HG03280 (cell line): ENCODE measurements at regions not wholly inside any gene's neighbourhood (a gene's known extent, or its start where the extent isn't known, plus 50 kb on each side); places are given as distances from the start of the nearest gene placed in this dataset.
A peak's percentile ranks its signal among the peaks of the same experiment; 100 is the strongest.

Experiments used
- ATAC-seq: cut with Tn5 transposase; IDR thresholded peaks from one replicate; pipeline ENCODE4 v1.9.1; 2021; ENCODE audit warnings: mild to moderate bottlenecking, moderate library complexity; ENCODE audit not compliant: unreplicated experiment

DNA sequence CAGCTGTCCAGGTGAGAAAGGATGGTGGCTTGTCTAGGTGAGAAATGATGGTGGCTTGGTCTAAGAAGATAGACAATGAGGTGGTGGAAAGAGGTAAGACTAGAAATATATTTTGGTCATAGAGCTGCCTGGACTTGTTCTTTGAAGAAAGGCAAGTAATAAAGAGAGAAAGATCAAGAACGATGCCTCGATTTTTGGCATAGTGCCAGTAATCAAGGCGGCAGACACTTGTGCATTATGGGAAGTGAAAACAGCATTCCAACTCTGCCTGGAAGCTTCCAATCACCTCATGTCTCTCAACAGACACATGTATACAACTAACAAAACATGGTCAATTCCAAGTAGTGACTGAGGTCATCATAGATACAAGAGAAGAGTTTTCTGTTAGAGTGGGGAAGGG lies 423.8 kb upstream of the NRP1 start:
- ATAC-seq, result no peak

DNA sequence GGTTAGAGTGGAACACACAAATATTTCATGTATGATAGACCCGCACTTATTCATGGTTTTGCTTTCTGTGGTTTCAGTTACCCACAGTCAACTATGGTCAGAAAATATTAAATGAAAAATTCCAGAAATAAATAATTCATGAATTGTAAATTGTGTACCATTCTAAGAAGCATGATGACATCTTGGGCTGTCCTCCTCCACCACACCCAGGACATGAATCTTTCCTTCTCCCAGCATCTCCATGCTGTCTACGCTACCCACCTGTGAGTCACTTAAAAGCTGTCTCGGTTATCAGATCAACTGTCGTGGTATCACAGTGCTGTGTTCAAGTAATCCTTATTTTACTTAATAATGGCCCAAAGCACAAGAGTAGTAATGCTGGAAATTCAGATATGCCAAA lies 419.6 kb upstream of the NRP1 start:
- ATAC-seq, result no peak

DNA sequence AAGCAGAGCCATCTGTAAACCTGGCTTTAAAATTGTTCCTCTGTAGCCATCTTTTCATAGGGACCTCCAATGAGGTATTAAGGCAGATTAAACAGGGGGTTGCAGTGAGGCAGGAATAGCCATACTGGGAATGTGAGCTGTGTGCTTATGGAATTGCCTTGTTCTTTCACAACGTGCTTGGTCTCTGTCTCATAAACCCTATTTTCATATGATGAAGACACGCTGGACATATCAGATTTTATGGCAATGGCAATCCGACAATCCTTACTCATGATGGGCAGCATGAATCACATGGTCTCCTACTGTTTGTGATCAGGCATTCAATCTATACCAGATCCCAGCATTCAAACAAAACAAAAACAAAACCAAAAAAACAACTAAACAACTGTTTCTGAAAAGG lies 418.9 kb upstream of the NRP1 start:
- no peak for ATAC-seq

DNA sequence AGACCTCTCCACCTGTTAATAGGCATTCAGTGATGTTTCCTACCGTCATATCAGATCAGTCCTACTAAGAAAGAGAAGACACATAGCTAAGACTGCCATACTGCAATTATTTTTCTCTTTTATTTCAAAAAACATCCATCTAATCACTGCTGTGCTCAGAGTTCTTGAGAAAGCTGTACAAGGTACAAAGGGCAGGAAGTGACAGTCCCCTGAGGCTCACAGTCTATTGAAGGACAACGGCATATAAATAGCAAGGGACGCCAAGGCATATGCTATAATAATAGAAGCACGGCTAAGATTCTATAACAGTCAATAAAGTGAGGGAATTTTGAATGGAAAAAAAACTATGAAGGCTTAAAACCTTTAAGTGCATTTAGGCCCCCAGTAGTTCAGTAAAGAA lies 415.3 kb upstream of the NRP1 start:
- ATAC-seq, result no peak

DNA sequence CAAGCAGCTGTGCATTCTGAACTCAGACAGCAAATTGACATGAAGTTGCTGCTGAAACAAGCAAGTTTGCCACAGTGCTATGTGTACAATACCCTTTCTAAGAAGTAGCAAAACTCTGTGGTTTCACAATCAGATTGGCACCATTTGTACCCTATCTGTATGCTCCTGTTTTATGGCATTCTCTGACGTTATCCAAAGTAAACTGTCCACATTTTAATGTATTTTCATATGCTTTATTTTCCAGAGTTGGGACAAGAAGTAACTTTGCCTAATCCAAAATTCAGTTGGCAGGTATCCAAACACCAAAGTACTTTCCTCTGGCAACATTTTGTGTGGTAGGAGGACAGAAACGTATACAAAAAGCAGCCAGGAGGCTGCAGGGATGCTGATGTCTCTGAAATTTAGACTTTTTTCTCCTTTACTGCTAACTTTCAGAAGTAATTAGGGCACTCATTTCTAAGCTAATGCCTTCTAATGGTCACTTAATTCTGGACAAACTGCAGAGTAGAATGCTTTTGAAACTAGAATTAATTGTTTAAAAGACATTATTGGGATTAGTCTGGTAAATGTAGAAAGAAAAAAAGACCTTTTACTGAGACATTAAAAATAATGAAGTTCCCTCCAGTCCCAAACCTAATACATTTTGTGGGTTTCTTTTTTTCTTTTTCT lies 414.7 kb upstream of the NRP1 start:
- ATAC-seq, result no peak

DNA sequence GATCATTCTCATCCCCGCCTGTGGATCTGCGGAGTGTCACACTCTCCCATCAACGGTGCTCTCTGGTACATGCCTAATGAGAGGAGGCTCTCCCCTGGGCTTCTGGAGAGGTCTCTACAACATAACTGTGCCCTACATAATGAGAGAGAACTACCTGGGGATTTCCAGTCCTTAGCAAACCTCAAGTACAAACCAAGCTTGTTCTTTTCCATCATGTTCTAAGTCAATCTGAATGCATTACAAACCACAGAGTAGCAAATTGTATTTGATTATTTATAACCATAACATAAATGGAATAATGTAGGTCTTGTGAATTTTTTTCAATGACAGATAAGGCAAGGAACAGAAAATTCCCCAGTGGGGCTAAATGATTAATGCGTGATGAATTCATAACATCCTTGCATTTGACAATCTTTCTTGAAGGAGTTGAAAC lies 412.4 kb upstream of the NRP1 start:
- ATAC-seq, result no peak

DNA sequence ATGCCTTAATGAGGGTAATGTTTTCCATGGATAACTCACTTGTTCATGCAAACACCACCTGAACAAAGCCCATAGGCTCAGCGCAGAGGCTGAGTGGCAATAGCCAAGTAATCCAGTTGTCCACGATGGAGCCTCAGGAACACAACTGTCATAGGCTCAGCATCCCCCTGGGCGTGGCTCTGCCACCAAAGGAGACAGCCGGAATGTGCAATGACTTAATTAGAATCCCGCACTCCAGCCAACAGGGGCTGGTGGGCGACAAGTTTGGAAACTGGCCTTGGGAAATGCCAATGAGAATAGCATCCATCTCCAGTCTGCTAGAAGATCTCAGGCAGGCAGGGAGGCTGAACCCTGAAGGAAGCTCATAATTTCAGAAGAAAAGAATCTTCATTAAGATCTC lies 411.7 kb upstream of the NRP1 start:
- ATAC-seq, result no peak

DNA sequence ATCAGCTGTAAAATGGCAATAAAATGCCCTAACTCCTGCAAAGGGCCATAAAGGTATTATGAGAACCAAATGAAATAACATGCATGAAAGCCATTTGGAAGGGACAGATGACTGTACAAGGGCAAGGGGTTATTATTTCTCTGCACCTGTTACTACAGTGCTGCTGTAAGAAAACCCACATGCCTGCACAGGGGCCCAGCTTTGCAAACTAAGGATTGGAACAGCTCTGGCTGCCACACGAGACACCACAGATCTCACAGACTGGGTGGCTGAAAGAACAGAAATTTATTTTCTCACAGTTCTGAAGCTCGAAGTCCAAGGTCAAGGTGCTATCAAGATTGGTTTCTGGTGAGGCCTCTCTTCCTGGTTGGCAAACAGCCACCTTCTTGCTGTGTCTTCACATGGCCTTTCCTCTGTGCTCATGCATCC lies 409.0 kb upstream of the NRP1 start:
- peak; percentile 50 for ATAC-seq

DNA sequence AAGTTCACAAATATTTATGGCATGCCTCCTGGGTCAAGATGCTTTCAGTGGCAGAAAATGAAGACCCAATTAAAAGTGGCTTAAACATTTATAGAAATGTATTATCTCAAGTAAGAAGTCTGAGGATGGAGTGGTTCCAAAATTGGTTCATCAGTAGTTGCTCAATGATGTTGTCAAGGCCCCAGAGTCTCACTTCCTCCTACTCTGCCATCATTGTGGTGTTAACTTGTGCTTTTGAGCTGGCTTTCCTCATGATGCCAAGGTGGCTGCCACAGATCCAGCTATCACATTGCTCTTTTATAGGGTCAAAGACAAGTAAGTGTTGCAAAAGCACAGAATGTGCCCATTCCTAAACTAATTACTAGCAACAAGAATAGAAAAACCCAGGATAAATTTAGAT lies 404.6 kb upstream of the NRP1 start:
- ATAC-seq, result no peak

DNA sequence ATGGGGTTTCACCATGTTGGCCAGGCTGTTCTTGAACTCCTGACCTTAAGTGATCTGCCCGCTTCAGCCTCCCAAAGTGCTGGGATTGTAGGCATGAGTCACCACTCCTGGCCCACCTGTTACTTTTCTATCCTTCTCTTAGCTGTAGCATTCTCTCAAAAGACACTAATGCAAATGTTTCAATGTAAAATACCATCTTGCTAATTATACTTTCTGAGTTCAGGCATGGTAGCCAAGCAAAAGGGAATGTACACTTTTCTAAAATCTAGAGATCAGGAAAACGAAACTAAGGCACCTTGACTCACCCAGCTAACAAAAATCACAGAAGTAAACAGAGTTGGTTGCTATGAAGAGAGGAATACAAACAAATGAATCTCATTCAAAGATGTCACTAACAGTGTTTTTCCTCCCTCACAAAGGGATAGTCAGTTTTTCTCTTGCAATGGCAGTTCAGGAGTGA lies 401.0 kb upstream of the NRP1 start:
- peak; percentile 48 for ATAC-seq

DNA sequence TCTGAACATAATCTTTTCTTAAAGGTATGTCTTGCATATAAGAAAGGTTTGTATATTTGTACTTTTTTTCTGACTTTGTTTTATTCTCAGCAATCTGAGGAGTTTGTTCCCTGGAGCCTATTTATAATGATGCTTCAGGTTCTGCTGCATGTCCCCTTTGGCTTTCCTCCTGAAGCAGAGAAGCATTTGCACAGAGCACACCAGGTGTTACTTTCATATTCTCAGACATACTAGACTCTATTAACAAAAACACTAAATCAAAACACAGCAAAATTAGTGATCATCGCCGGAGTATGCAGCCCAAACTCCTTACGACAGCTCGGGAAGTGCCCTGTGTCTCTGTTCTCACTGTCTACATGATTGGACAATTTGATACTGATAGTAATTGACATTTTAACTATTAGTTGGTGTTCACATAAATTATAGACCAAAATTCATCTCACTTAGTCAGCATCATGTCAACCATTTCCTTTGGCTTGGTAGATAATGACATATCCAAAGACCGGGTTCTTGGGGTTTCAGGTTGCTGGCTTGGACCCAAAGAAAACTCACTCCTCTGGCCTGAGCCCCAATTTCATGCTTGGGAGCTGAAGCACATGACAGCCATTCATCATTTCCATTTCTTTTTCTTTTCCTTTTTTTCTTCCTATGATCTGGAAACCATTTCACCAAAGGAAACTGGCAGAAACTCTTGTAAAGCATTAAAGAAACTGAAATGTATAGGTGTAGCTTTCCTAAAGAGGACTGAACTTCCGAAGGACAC lies 400.1 kb upstream of the NRP1 start:
- ATAC-seq, result no peak

DNA sequence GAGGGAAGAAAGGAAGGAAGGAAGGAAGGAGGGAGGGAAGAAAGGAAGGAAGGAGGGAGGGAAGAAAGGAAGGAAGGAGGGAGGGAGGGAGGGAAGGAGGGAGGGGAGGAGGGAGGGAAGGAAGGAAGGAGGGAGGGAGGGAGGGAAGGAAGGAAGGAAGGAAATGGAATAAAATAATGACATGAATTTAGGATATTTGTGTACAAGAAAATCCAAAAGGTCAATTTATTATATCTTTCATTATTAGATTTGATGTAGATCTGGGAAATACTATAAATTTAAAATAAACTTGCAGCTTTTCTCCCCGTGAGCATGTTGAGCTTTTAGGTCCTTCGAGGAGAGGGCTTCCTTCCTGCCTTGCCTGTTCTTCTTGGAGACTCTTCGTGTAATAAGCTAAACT lies 398.6 kb upstream of the NRP1 start:
- ATAC-seq, result no peak

DNA sequence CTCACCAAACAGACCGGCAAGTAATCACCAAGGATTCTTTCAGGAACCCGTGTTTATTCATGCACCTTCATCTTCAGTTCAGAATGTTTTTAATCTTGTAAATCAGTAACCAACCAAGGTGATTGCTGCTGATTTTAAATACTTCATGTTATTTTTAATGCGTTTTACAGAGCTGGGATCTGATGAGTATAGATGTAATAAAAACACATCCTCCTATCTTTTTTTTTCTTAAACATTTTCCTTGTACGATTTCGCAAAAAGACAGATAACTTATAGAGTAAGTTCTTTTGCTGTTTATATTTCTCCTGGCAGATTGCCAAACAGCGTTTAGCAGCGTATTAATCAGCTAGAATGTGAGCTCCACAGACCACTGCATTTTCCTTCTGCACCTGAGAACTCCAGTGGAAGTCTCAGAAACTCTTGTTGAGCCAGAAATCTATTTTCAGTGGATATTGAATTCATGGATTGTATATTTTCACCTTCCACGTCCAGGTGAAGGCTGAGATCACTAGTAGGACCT lies 397.8 kb upstream of the NRP1 start:
- ATAC-seq, result no peak

DNA sequence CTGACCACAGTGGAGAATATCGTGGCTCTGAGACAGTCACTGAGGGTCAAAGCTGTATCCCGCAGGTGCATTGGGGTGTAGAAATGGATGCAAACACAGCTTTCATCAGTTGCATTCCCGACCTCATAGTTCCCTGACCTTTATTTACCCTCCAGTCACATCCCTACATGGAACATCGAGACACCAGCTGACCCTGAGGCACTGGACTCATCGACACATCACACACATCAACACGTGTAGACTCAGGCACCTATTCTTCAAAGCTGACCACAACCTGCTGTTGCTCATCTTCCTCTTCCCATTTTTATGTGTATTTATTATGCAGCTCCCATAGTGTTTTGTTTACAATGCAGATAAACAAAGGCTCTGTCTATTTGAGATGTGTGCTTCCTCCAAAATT lies 396.9 kb upstream of the NRP1 start:
- ATAC-seq, result no peak

DNA sequence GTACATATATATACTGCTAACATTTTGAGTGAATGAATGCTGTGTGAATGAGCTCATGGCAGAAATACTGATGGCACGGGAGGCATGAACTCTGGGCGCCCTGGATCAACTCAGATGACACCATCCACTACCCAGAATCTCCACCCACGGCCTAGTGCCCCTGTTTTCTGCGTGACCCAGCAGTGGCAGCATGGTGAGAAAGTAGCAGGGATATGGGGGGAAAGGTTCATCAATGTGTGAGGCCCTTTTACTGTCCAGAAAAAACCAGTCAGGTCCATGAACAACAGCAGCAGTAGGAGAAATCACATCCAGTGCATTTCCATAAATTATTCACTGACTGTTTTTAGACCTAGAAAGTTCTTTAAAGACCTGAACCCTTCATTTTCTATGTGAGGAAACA lies 391.0 kb upstream of the NRP1 start:
- ATAC-seq, result no peak

DNA sequence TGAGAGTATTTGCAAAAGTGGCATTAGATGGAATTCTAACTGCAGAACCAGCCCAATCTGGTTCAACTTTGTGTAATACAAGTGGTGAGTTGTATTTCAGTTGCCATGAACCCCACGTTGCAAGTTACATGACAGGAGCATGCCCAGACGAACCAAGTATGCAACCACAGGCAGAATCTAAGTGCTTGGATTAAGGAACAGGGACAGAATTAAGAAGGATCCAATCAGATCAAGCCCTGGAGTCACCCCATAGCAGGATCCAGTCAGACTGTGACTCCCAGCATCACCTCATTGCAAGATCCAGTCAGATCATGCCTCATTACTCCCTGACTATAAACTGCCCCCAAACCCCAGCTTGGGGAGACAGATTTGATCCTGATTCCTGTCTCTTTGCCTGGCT lies 388.7 kb upstream of the NRP1 start:
- no peak for ATAC-seq

DNA sequence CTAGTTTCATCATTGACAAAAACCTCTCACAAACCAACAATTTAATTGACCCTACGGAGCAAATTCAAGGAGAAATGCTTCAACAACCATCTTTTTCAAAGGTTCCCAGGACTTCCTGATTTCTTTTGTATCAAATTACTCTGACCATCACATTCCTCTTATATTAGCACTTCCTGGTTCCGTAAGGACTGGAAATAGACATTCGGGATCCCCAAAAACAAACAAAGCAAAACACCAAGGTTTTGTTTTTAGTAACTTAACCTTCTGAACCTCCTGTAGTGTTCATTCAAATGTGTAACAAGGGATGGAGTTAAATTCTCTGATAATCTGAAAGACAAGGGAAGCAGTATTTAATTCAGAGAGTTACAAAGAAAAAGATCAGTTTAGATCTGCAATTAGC lies 387.6 kb upstream of the NRP1 start:
- no peak for ATAC-seq

DNA sequence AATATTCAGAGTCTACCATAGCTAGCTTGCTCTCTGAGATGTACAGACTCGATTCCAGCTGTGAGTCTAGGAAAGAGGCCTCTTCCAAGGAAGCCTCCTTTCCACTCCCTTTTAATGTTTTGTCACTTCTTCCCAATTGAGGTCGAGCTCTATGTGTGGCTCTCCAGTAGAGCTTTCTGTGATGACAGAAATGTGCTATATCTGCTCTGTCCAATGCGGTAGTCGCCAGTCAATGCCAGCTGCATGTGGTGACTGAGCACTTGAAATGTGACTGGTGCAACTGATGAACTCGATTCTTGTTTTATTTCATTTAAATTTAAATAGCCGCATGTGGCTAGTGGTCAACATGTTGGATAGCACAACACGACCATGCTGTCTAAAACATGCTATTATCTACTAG lies 387.0 kb upstream of the NRP1 start:
- ATAC-seq, result no peak

DNA sequence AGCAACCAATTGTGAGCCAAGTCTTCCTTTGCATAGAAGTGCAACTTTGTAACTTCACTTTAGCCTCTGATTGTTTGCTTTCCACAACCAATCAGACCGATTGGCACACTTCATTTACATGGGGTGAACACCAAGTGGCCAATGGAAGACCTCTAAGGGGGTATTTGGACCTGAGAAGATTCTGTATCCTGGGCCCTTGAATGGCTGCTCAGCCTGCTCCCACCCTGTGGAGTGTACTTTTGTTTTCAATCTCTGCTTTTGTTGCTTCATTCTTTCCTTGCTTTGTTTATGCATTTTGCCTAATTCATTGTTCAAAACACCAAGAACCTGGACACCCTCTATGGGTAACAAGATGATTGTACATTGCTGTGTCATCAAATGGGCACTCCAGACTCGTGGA lies 385.7 kb upstream of the NRP1 start:
- ATAC-seq, result no peak

DNA sequence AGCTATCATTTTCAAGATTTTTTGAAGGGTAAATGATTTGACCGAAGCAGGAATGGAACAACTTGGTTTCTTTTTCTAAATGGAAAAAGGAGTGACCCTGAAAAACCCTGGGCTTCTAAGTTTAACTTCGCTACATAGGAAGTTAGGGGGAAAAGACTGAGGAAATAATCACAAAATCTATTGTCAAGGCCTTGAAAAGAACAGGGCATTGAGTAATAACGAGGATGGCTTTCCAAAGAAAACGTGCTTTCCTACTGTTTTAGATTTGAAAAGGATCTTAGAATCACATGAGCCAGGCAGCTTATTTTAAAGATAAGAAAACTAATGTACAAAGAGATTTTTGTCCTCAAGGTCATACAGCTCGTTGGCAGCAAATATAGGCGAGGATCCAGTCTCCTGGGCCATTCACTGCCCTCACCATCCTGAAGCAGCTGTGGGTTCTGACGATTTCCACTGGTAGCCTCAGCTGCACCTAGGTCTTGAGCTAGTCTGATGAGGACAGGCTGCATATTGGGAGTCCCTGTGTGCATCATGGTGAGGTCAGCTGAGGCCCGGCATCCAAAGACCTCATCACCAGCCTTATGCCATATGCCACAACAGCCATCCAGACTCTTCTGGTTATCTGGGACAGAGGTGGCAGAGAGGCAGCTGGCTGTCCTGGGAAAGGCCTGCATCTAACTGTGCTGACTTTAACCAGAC lies 384.7 kb upstream of the NRP1 start:
- ATAC-seq, result no peak

DNA sequence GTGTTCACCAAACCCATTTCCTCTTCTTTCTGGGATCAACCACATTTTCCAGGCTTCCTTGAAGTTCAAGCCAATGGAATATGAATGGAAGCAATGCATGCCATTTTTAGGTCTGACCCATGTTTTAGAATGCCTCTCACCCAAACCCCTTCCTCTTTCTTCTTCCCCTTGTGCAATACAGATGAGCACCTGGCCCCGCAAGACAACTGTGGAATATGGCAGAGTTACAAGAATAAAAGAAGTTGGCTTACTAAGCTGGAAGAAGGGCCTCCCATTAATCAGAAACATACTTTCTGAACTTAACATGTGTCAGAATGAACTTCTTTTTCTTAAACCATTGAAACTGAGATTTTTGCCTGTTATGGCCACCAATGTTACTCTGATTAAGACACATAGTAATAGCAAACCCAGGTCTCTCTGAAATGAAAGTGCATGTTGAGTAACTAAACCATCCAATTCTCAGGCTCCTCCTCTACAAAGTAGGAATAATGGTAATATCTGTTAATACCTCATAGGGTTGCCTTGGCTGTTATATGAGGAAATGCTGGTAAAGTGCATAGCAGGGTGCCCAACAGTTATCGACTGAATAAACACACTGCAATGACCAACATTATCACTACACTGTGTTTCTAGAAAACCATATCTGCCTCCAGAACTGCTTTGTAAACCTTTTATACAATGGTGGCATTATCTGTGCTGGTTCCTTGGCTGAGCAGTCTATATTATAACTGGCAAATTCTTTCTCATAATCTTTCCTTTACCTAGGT lies 382.2 kb upstream of the NRP1 start:
- ATAC-seq, result no peak
